ENCODE measurements at regions not wholly inside any gene's neighbourhood (a gene's known extent, or its start where the extent isn't known, plus 50 kb on each side); places are given as distances from the start of the nearest gene placed in this dataset.

- CTCF ChIA-PET: no interaction called here
- no peak for ATAC-seq
Measured at GRCh38 chr4:167475951-167476350, 241.7 kb upstream of the SPOCK3 start.

More at GRCh38 chr4:167475951-167476350, 241.7 kb upstream of the SPOCK3 start:
- no peak overlapping the region for H3K27ac ChIP-seq (ENCODE audit: low read depth, low read length)
- no peaks in the 10 kb centered on the region for H3K9me3 ChIP-seq (ENCODE audit: control insufficient read depth in 1 of 2, insufficient read depth in 1 of 2, low read depth in 1 of 2, low read length in 2 of 2)
- no peak for DNase-seq (ENCODE audit: low read depth, low spot score)
- H3K9ac ChIP-seq (ENCODE audit: low read length): no peak overlapping the region
- BruUV-seq (replicated peaks): no TSS peak
- H3K4me1 ChIP-seq (ENCODE audit: control insufficient read depth in 1 of 2, insufficient read depth in 2 of 2, low read length in 2 of 2): no peaks in the 10 kb centered on the region
- no peaks in the 10 kb centered on the region; the same call in 1 of the 2 replicates for H3K9me2 ChIP-seq (ENCODE audit: insufficient read depth)
- TF ChIP-seq ELF1 (IDR thresholded peaks at IDR 0.05; ENCODE audit: borderline replicate concordance, low read depth): no peak
- no peak for TF ChIP-seq ZNF274 (IDR thresholded peaks at IDR 0.05; ENCODE audit: low read depth, low read length)
- TF ChIP-seq, protein P1, sequence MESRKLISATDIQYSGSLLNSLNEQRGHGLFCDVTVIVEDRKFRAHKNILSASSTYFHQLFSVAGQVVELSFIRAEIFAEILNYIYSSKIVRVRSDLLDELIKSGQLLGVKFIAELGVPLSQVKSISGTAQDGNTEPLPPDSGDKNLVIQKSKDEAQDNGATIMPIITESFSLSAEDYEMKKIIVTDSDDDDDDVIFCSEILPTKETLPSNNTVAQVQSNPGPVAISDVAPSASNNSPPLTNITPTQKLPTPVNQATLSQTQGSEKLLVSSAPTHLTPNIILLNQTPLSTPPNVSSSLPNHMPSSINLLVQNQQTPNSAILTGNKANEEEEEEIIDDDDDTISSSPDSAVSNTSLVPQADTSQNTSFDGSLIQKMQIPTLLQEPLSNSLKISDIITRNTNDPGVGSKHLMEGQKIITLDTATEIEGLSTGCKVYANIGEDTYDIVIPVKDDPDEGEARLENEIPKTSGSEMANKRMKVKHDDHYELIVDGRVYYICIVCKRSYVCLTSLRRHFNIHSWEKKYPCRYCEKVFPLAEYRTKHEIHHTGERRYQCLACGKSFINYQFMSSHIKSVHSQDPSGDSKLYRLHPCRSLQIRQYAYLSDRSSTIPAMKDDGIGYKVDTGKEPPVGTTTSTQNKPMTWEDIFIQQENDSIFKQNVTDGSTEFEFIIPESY (IDR thresholded peaks at IDR 0.05; ENCODE audit: extremely low read depth, insufficient replicate concordance, low read length): no peak
- no peak for TF ChIP-seq CTCF (IDR thresholded peaks at IDR 0.05 in 2 of 3, conservative IDR thresholded peaks at IDR 0.05 in 1 of 3; ENCODE audit: borderline replicate concordance in 1 of 3, insufficient read depth in 1 of 3, low read depth in 2 of 3, low read length in 2 of 3)
- no peak for TF ChIP-seq FOSL1 (IDR thresholded peaks at IDR 0.05; ENCODE audit: low read depth)
- TF ChIP-seq CEBPB (IDR thresholded peaks at IDR 0.05; ENCODE audit: low read depth): no peak
- no peak for TF ChIP-seq CBX3 (IDR thresholded peaks at IDR 0.05; ENCODE audit: low read depth)
- ChIA-PET POLR2A (no interaction called here), RAD21 (ENCODE audit: low non-redundant PET in 1 of 2, low total read pairs in 2 of 2, uncharacterized antibody in 2 of 2, unreplicated experiment in 2 of 2) (no interaction called here)
- no peaks in the 10 kb centered on the region for H3K36me3 ChIP-seq (ENCODE audit: control insufficient read depth in 1 of 2, insufficient read depth in 2 of 2, low read length in 2 of 2)
- H2AFZ ChIP-seq (ENCODE audit: low read depth, low read length, poor library complexity, severe bottlenecking): no peak overlapping the region
- no peaks in the 10 kb centered on the region for H3K27me3 ChIP-seq (ENCODE audit: insufficient read depth, low read length)
- H3K4me2 ChIP-seq (ENCODE audit: low read length): no peak overlapping the region
- intact Hi-C loops (cut with micrococcal nuclease): no loop called here
- H3K79me2 ChIP-seq (ENCODE audit: insufficient read depth, low read length): no peaks in the 10 kb centered on the region
- H4K20me1 ChIP-seq (ENCODE audit: insufficient read depth): no peaks in the 10 kb centered on the region
- no peak overlapping the region for H3K4me3 ChIP-seq (replicated peaks in 1 of 2; ENCODE audit: low read depth in 1 of 2, low read length in 2 of 2)

Data from HCT116 (cell line).